ENCODE measurements at regions not wholly inside any gene's neighbourhood (a gene's known extent, or its start where the extent isn't known, plus 50 kb on each side); places are given as distances from the start of the nearest gene placed in this dataset.
"Not testable (repeated sequence)": the region's sequence is repeated elsewhere in the genome, so short reads cannot be mapped to it uniquely, and the experiment has no call there.

- not testable (repeated sequence) for TF ChIP-seq CTCF (IDR thresholded peaks at IDR 0.05); EZH2 (IDR thresholded peaks at IDR 0.05; ENCODE audit: borderline replicate concordance, insufficient read depth, low read depth, low read length, poor library complexity, severe bottlenecking)
Measured at GRCh38 chr14:105636021-105636420, 109.6 kb downstream of the TMEM121 start.
